Brain pericyte (primary cell): ENCODE measurements at regions not wholly inside any gene's neighbourhood (a gene's known extent, or its start where the extent isn't known, plus 50 kb on each side); places are given as distances from the start of the nearest gene placed in this dataset.
"Not testable (repeated sequence)": the region's sequence is repeated elsewhere in the genome, so short reads cannot be mapped to it uniquely, and the experiment has no call there.

Experiments
- DNase-seq: peaks from one replicate; pipeline ENCODE4 v3.0.0-alpha.2; 2012; ENCODE audit warnings: low read depth, low spot score

DNA sequence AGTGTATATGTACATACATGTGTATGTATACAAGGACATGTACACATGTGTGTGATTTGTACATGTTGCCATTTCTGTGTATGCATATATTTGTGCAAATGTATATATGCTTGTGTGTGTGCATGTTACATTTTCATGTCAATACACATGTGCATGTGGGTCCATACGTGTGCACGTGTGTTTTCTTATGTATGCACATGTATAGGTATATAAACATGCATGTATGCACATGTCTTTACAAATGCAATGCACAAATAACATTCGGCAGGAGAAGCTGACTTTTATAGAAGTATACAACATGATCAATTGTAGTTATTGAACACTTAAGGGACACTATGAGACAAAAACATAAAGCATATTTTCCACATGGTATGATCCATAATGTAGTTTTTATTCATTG, 307.4 kb upstream of the SEMA3C start:
- DNase-seq, result no peak

GRCh38 chr7:81222692-81223091, 303.8 kb upstream of the SEMA3C start:
- not testable (repeated sequence) for DNase-seq

GRCh38 chr7:81221527-81222217, 302.8 kb upstream of the SEMA3C start:
- no peak for DNase-seq

DNA sequence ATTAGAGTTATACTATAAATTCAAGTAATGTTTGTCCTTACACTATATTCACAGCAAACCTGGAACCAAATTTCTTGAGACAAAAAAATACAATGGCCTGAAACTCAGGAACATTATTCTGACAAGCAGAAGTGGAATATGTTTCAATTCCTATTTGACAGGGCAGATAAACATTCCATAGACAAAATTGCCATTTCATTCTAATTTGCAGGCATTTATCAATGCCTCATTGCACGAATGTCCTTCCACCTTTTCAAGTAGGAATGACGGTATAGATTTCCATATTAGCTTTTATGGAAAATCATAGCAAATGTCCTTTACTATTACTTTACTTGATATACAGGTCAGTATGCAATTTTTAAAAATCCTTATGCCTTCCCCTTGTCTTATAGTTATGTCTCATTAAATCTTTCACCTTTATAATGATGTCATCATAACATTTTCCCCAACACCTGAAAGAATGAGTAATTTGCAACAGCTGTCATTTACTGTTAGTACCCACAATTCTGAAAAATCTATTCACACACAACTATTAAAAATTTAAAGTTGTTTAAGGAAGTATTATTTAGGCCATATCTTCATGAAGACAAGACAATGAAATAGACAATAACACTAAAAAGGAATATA, 299.7 kb upstream of the SEMA3C start:
- DNase-seq, result no peak

- DNase-seq, result no peak
Measured at GRCh38 chr7:81213394-81213793, 294.5 kb upstream of the SEMA3C start.

- DNase-seq, result no peak
Measured at GRCh38 chr7:81211934-81212320, 293.1 kb upstream of the SEMA3C start.

- DNase-seq, result no peak
Measured at GRCh38 chr7:81211204-81211933, 292.5 kb upstream of the SEMA3C start.

GRCh38 chr7:81210137-81211064, 291.6 kb upstream of the SEMA3C start:
- no peak for DNase-seq

DNA sequence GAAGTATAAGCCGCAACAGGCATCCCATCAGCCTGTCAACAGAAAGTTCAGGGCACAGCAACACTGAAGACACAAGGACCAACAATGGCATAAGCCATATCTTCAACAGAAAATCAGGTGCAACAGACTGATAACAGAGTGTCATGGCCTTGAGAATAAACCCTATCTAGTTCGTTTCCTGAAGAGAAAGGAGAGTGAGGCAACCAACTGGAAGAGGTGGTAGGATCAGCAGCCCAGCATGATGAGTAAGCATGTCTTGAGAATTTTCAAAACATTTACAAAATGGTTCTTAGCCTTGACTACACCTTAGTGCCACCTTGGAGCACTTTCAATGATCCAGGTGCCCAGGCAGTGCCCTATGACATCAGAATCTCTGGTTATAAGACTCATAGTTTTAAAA, 290.2 kb upstream of the SEMA3C start:
- DNase-seq, result no peak

- DNase-seq, result no peak
Measured at GRCh38 chr7:81207801-81208200, 288.9 kb upstream of the SEMA3C start.

DNA sequence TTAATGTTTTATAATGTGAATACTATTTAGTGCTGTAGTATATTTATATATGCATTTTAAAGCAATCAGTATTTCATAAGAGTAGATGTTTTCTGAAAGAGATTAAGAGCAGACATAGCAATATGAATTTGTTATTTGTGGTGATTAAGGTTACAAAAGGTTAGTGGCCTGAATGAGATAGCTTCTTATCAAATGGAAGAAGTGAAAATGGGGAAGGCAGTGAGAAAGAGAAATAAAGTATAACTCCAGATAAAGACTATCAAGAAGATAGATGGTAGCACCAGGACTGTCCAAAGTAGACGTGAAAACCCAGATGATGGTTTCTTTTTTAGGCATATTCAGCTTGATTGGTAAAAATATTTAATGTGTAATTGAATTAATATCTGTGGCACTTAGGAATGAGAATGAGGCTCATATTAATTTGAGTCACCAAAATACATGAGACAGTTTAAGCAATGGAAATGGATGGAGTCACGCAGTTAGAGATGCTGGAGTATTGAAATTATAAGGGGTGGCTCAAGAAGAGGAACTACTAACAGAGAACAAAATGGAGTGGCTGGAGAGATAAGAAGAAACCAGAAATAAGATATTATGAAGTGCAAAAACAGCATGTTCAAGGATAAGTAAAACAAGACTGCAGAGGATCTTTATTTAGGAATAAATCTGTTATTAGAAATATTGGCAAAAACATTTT, 288.0 kb upstream of the SEMA3C start:
- no peak for DNase-seq

DNA sequence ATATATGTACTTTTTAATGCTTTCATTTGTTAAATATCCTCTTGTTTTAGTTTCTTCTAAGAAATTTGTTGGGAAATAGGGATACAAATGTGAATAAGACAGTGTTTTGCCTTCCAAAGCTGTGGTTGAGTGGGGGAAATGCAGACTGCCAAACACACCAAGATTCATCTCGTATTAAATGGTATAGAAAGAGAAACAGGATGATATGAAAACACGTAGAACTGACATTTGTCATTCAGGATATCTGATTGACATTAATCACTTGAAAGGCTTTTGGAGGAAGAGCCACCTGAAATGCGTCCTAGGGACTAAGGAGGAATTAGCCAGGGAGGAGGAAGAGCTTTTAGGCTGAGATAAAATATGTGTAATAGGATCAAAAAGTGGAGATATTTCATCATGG, 287.4 kb upstream of the SEMA3C start:
- no peak for DNase-seq

DNA sequence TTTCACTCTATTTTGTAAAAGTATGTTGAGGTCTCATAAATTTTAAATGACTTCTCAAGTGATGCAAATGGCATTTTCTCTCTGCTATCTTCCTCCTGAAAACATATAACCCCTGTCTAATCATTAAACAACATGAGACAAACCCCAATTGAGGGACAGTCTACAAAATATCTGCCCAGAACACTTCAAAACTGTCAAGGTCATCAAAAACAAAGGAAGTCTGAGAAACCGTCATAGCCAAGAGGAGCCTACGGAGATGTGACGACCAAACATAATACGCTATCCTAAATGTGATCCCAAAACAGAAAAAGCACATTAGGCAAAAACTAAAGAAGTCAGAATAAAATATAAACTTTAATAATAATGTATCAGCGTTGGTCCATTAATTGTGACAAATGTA, 282.3 kb upstream of the SEMA3C start:
- no peak for DNase-seq

- no peak for DNase-seq
Measured at GRCh38 chr7:81198766-81199165, 279.9 kb upstream of the SEMA3C start.

GRCh38 chr7:81197266-81197665, 278.4 kb upstream of the SEMA3C start:
- DNase-seq, result no peak

DNA sequence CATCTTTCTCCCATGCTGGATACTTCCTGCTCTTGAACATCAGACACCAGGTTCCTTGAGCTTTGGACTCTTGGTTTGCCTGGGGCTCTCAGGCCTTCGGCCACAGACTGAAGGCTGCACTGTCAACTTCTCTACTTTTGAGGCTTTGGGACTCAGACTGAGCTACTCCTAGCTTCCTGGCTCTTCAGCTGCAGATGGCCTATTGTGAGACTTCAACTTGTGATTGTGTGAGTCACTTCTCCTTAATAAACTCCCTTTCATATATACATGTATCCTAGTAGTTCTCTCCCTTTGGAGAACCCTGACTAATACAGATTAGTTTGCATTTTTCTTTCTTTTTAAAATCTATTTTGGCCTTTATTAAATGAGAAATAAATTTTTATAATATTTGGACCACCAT, 276.2 kb upstream of the SEMA3C start:
- DNase-seq, result no peak

GRCh38 chr7:81190997-81191768, 272.3 kb upstream of the SEMA3C start:
- no peak for DNase-seq

DNA sequence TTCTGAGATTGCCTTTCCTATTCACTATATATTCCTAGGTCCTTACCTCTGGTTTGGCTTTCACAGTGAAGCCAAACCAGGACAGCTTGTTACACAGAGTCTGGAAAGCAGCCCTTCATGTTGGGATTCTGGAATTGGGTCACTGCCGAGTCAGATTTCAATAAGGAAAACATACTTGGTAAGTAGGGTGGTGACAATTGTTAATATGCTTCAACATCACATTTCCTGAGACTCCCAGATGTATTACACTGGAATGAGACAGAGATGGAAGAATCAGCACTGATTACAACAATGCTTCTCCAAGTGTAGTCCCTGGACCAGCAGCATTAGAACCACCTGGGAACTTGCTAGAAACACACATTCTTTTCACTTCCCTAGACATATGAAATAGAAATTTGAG, 268.9 kb upstream of the SEMA3C start:
- no peak for DNase-seq

GRCh38 chr7:81186691-81187090, 267.8 kb upstream of the SEMA3C start:
- DNase-seq, result no peak

- no peak for DNase-seq
Measured at GRCh38 chr7:81185072-81185471, 266.2 kb upstream of the SEMA3C start.

GRCh38 chr7:81183326-81183725, 264.5 kb upstream of the SEMA3C start:
- no peak for DNase-seq
